ENCODE measurements at regions not wholly inside any gene's neighbourhood (a gene's known extent, or its start where the extent isn't known, plus 50 kb on each side); places are given as distances from the start of the nearest gene placed in this dataset.
A peak's percentile ranks its signal among the peaks of the same experiment; 100 is the strongest.

DNA sequence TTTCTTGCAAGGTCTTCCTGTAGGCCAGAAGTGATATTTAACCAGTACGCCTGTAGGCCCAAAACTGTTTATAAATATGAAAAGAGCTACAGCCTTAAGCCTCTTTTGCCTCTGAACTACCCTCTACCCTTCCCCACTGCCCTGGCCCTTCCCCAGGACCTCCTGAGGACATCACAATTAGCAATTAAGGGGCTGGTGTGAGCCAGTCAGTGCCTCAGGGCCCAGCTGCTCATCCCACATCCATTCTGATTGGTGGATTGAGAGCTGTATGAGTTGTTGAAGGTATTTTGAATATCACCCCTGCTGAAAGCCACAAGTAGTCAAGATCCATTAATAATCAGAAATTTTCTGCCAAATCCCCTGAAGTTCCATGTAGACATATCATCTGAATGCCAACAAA lies 126.3 kb upstream of the TACR1 start:
- Histone ChIP-seq H3K9me3 (ENCODE audit: low read depth, low read length) (no peaks in the 10 kb centered on the region), H2AFZ (ENCODE audit: low read length) (no peak overlapping the region), H3K27ac (ENCODE audit: low read depth, low read length) (no peak overlapping the region), H3K4me2 (ENCODE audit: insufficient read depth, low read length) (no peak overlapping the region), H3K27me3 (ENCODE audit: insufficient read depth, low read length) (peaks cover 9% of the 10 kb centered on the region), H3K79me2 (ENCODE audit: insufficient read depth, low read length) (no peaks in the 10 kb centered on the region), H4K20me1 (ENCODE audit: insufficient read depth, low read length) (no peaks in the 10 kb centered on the region), H3K4me3 (ENCODE audit: insufficient read depth, low read length) (no peak overlapping the region), H3K4me1 (ENCODE audit: insufficient read depth, low read length) (no peaks in the 10 kb centered on the region), H3K36me3 (ENCODE audit: insufficient read depth, low read length) (no peaks in the 10 kb centered on the region)
- no peak for DNase-seq (ENCODE audit: insufficient read length, low spot score, missing footprints)
- TF ChIP-seq, protein P1, sequence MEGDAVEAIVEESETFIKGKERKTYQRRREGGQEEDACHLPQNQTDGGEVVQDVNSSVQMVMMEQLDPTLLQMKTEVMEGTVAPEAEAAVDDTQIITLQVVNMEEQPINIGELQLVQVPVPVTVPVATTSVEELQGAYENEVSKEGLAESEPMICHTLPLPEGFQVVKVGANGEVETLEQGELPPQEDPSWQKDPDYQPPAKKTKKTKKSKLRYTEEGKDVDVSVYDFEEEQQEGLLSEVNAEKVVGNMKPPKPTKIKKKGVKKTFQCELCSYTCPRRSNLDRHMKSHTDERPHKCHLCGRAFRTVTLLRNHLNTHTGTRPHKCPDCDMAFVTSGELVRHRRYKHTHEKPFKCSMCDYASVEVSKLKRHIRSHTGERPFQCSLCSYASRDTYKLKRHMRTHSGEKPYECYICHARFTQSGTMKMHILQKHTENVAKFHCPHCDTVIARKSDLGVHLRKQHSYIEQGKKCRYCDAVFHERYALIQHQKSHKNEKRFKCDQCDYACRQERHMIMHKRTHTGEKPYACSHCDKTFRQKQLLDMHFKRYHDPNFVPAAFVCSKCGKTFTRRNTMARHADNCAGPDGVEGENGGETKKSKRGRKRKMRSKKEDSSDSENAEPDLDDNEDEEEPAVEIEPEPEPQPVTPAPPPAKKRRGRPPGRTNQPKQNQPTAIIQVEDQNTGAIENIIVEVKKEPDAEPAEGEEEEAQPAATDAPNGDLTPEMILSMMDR (IDR thresholded peaks at IDR 0.05; ENCODE audit: extremely low read depth, low read depth, low read length) = no peak

DNA sequence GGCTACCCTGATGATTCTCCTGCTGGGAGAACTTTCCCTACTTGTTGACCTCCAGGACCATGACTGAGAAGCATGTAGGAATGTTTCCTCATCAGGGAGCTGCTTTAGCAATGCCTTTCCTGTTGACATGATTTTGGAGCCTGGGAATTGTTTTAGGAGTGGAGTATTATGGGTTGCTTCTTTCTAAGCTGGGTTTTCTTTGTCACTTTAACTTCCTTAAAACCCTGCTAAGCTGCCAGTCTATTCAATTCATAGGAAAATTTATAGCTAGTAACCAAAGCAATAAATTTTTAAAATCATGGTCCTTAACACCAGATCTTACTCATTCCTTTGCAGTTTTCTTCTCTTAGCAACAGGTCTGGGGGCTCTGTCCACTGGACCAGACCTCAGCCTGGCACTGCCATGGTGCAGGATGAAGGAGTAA lies 125.6 kb upstream of the TACR1 start:
- H2AFZ ChIP-seq (ENCODE audit: low read length) = peak overlapping the region; percentile 29
- no peak overlapping the region for H3K4me3 ChIP-seq (ENCODE audit: insufficient read depth, low read length)
- no peaks in the 10 kb centered on the region for H3K36me3 ChIP-seq (ENCODE audit: insufficient read depth, low read length)
- H3K4me1 ChIP-seq (ENCODE audit: insufficient read depth, low read length) = no peaks in the 10 kb centered on the region
- no peak overlapping the region for H3K27ac ChIP-seq (ENCODE audit: low read depth, low read length)
- H3K27me3 ChIP-seq (ENCODE audit: insufficient read depth, low read length) = peaks cover 9% of the 10 kb centered on the region
- no peaks in the 10 kb centered on the region for H4K20me1 ChIP-seq (ENCODE audit: insufficient read depth, low read length)
- H3K9me3 ChIP-seq (ENCODE audit: low read depth, low read length) = no peaks in the 10 kb centered on the region
- TF ChIP-seq, protein P1 (IDR thresholded peaks at IDR 0.05; ENCODE audit: extremely low read depth, low read depth, low read length) = no peak
- H3K79me2 ChIP-seq (ENCODE audit: insufficient read depth, low read length) = no peaks in the 10 kb centered on the region
- no peak overlapping the region for H3K4me2 ChIP-seq (ENCODE audit: insufficient read depth, low read length)
- DNase-seq (ENCODE audit: insufficient read length, low spot score, missing footprints) = no peak

DNA sequence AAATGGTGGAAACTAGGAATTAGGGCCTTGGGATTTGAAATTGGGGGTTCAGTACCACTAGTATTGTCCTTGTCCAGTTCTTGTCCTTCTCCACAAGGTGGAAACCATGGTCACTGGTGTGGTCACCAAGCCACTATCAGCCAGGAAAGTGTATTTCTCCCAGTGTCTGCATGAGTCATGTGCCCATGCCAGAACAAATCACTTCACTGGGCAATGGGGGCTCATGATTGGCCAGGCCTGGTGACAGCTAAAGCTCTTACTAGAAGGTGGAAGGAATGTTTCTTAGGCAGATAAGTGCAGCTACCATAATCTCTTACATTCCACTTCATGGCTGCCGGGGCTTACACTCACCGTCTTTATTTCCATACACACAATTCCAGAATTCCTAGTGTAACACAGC lies 124.8 kb upstream of the TACR1 start:
- no peaks in the 10 kb centered on the region for H4K20me1 ChIP-seq (ENCODE audit: insufficient read depth, low read length)
- no peaks in the 10 kb centered on the region for H3K79me2 ChIP-seq (ENCODE audit: insufficient read depth, low read length)
- H2AFZ ChIP-seq (ENCODE audit: low read length) = no peak overlapping the region
- H3K9me3 ChIP-seq (ENCODE audit: low read depth, low read length) = no peaks in the 10 kb centered on the region
- H3K27me3 ChIP-seq (ENCODE audit: insufficient read depth, low read length) = peaks cover 9% of the 10 kb centered on the region
- TF ChIP-seq, protein P1 (IDR thresholded peaks at IDR 0.05; ENCODE audit: extremely low read depth, low read depth, low read length) = no peak
- H3K36me3 ChIP-seq (ENCODE audit: insufficient read depth, low read length) = no peaks in the 10 kb centered on the region
- no peak overlapping the region for H3K4me3 ChIP-seq (ENCODE audit: insufficient read depth, low read length)
- H3K4me2 ChIP-seq (ENCODE audit: insufficient read depth, low read length) = no peak overlapping the region
- no peak overlapping the region for H3K27ac ChIP-seq (ENCODE audit: low read depth, low read length)
- H3K4me1 ChIP-seq (ENCODE audit: insufficient read depth, low read length) = no peaks in the 10 kb centered on the region
- no peak for DNase-seq (ENCODE audit: insufficient read length, low spot score, missing footprints)

- no peaks in the 10 kb centered on the region for H3K9me3 ChIP-seq (ENCODE audit: low read depth, low read length)
- no peak overlapping the region for H3K27ac ChIP-seq (ENCODE audit: low read depth, low read length)
- DNase-seq (ENCODE audit: insufficient read length, low spot score, missing footprints) = no peak
- H3K36me3 ChIP-seq (ENCODE audit: insufficient read depth, low read length) = no peaks in the 10 kb centered on the region
- H2AFZ ChIP-seq (ENCODE audit: low read length) = no peak overlapping the region
- H3K4me2 ChIP-seq (ENCODE audit: insufficient read depth, low read length) = no peak overlapping the region
- H3K4me3 ChIP-seq (ENCODE audit: insufficient read depth, low read length) = no peak overlapping the region
- TF ChIP-seq, protein P1 (IDR thresholded peaks at IDR 0.05; ENCODE audit: extremely low read depth, low read depth, low read length) = no peak
- H3K27me3 ChIP-seq (ENCODE audit: insufficient read depth, low read length) = no peaks in the 10 kb centered on the region
- H3K4me1 ChIP-seq (ENCODE audit: insufficient read depth, low read length) = no peaks in the 10 kb centered on the region
- H4K20me1 ChIP-seq (ENCODE audit: insufficient read depth, low read length) = no peaks in the 10 kb centered on the region
- no peaks in the 10 kb centered on the region for H3K79me2 ChIP-seq (ENCODE audit: insufficient read depth, low read length)
These were observed 122.2 kb upstream of the TACR1 start for GRCh38 chr2:75321599-75321922.
